Stimulated activated CD4-positive, alpha-beta T cell treated with anti-CD3 and anti-CD28 coated beads, TNF-alpha, amount 100 ng/mL, for 24 hours (primary cell): ENCODE measurements at regions not wholly inside any gene's neighbourhood (a gene's known extent, or its start where the extent isn't known, plus 50 kb on each side); places are given as distances from the start of the nearest gene placed in this dataset.
"Not testable (repeated sequence)": the region's sequence is repeated elsewhere in the genome, so short reads cannot be mapped to it uniquely, and the experiment has no call there.

Source experiments
- DNase-seq, 3 experiments: peaks; one replicate each; pipeline ENCODE4 v3.0.0-alpha.2; 2020; ENCODE audit warnings: low read depth in 3 of 3

DNA sequence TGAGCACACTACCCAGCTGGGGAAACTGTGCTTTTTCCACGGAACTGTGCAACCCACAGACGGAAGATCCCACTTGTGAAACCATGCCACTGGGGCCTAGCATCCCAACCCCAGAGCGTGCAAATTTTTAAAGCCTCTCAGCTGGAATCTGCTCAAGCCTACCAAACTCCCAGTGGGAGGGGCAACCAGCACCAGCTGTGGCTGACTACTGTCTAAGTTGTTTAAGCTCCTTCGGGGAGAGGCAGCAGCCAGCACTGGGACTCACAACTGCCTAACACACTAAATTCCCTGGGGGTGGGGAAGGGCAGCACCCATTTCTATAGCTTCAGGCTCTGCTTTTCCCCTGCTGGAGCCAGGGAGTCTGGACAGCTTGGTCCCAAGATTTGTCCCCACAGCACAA, 287.6 kb upstream of the MSX2 start:
- DNase-seq: no peak

DNA sequence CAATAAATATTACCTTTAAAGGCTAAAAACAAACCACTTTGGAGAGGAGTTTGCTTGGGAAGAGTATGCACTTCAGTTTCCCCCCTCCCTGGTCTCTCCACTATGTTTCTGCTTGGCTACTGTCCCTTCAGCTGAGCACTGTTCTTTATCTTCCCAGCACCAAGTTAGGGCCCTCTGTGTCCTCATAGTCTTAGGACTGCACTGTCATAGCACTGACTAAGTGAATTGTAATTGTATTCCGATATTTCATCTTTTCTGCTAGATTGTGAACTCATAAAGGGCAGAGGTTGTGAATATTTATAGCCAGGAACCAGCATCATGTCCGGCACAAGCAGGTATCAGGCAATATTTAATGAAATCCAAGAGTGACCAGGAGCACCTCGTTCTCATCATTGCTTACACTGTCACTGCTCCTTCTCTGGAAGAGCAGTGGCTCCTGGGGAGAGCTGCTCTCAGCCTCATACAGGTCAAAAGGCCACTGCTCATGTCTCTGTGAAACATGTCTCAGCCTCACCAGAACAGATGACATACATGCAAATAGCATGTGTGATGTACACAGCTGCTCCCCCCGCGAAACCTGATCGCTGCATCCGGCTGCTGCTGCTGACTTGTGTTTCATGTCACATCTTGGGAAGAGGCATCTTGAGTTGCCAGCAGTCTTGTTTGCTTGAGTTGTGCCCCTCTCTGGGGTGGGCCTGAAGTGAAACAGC, 279.7 kb upstream of the MSX2 start:
- no peak for DNase-seq

DNA sequence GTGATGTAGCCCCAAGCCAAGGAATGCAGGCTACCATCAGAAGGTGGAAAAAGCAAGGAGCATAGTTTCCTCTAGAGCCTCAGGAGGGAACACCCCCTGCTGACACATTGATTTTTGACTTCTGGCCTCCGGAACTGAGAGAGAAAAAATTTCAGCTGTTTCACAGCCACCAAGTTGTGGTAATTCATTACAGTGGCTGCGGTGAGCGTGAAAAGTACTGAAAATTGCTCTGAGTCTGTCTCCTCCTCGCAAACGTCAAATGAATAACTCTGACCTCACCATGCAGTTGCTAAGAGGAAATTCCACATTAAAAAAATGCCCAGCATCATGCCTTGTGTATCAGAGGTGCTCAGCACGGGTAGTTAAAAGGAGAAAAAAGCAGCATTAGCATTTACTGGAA, 277.9 kb upstream of the MSX2 start:
- no peak for DNase-seq

DNA sequence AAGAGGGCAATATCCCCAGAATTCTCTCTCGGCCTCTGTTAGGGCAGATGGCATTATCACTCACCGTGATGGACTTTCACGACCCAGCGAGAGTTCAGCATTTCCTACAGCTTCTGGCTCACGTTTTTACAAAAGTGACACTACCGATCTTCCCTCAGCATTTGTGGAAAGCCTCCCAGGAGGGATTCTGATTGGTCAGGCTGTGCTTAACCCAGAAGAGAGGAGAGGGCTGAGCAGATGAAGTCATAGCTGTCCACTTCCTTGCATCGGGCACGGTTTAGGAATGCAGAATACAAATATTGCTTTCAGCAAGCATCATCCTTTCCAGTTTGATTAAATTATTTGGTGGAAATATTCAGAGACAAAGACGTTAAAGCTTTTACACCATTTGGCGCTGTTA, 277.4 kb upstream of the MSX2 start:
- no peak for DNase-seq

DNA sequence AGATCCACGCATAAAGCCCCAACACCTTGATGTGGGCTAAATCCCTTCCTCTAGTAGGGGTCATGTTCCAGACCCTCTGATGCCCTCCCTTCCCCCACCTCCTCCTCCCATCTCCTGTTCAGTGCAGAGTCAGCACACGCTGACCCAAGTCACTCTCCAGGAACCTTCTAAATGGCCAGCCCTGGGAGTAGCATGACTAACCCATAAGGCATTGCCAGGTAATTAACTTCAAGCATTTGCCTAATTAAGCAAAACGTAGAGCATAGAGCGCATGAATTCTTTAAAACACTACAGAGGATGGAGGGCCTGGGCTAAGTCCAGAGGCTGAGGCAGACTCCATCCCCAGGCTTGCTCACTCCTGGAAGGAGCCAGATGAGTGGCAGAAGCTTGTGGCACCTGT, 276.3 kb upstream of the MSX2 start:
- no peak for DNase-seq

DNA sequence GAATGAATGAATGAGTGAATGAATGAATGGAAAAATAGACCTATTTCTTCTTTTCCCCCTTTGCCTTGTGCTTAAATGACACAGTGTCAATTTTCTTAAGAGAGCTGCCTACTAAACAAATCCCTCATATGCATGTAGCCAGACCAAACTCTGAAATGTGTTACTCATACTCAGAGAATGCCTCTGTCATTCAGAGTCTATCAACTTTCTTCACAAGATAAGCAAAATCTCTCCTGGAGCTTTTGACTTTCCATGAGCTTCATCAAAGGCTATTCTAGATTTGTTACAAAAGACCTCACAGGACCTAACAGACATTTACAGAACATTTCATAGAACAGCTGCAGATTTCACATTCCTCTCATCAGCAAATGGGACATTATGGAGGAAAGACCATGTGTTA, 275.7 kb upstream of the MSX2 start:
- no peak for DNase-seq

DNA sequence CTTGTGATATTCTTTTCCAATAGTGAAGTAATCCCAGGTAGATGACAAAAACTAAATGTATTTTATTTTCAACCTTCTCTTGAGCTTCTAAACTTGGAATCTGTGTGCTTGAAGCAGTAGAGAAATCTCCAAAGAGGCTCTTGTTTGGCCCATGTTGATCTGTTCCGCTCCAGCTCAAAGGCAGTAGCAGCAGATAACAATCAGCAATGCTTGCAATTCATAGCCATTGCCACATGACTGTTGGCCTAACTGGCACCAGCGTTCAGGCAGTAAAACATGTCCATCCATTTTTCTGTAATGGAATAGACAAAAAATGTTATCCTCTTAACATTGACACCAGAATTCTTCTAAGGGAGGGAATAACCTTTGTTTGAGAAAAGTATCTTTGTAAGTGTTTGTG, 270.7 kb upstream of the MSX2 start:
- DNase-seq: no peak

DNA sequence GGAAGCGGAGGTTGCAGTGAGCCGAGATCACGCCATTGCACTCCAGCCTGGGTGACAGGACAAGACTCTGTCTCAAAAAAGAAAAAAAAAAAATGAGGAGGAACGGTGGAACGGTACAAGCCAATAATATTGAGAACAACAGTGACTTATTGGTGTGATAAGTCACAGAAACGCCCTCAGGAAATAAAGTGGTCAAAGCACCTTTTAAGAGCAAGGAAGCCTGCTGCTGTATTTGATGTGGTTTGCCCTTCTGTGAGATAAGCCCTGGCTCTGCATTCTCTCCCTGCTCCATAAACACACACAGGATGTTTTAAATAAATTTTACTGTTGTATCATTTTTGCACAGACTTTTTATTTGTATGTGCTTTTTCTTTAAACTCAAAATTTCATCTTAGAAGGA, 269.9 kb upstream of the MSX2 start:
- no peak for DNase-seq

DNA sequence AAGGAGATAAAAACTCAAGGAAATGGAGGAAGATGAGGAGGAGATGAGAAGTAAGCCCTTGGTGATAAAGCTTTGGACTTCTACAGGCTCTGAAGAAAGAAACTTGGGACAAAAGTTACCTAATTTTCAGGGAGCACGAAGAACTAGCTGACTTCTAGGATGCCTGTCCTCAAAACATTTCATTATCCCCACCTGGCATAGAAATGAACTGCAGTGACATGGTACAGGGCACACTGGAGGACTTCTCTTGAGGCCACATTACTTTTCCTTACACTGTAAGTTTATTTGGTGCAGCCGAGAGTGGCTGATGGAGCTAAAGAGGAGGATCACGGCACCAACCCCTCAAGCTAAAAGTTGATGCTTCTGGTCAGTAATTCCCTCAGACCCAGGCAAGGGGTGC, 269.5 kb upstream of the MSX2 start:
- no peak for DNase-seq

DNA sequence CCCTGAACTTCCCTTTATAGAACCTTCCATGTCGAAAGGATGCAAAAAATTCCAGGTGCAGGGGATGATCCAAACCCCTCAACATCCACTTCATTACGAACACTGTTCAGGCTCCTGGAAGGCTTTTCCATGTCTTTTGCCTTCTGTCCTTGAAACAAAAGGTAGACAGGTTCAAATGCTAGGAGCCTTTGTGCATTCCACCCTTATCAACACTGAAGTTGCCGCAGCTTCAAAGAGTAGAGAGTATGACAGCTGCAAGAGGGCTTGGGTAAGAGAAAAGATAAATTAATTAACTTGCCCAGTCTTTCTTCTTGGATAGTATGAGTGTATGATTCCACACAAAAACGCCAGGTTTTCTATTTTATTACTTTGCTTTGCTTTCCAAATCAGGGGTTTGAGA, 269.1 kb upstream of the MSX2 start:
- DNase-seq: no peak

DNA sequence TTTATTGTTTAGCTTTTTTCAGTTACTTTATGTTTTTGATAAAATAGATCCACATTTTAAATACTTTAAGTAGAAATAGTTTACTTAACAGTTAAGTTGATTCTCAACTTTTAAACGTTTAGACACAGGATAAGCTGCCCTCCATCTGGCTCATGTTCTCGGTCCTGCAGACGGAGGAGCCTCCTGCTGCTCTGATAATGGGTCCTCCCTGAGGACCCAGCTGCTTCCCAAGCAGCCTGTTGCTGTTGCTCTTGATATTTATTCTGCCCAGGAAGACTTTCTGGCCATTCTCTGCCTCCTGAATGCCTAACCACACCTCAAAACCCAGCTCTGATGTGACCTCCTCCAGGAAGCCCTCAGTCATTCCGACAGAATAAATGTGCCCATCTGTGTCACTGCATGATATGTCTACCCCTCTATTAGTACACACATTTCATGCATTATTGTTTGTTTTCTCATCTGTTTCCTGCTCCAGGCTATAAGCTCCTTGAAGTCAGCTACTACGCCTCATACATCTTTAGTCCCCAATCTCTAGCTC, 267.2 kb upstream of the MSX2 start:
- DNase-seq: no peak

DNA sequence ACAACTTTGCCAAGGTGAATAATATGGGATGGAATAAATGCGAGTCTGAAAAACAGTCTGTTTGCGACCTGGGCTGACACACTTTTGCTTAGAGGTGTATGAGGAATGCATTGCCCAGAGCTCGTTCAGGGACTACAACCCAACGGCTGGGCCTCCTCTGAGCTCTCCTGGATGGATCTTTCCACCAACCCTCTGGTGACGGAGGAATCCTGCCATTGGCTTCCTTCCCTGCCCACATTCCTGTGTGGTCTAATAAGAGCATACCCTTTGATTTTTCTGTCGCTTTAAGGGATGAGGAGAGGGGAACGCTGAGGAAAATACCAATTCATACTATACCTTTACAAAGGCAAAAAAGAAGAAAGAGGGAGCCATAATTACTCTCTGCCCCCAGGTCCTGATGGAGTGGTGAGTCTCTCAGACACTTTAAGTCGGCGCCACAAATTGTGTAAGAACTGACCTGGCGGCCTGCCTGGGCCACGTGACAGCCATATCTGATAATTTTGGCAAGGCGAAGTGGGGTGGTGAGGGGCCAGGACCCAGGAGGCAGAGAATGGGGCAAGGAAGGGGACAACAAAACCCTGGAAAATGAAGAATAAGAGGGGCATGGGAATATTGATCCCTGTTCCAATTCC, 265.2 kb upstream of the MSX2 start:
- DNase-seq: no peak

DNA sequence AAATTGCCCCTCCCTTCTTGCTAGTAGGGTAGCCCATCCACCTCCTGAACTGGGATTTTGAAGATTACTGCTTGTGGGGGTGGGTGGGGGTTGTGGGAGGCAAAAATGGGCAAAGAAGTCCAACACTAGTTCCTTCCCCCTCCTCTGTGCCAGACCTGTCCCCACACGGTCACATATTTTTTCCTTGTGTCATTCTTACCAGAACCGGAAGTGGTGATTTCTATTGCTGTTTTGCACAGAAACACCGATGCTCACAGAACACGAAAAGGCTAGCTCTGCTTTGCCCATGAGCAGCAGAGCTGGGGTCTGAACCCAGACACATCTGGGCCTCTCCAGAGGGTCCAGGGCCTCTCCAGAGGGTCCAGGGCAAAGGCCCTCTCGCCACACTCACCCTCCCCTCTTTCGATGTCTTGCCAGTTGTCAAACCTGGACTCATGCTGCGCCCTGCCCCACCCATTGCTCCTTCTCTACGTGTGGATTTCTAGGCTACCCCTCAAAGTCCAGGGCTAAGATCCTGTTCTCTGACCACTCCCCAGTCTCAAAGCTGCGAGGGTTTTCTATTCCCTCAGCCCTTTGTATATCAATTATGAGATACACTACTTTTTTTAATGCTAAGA, 264.4 kb upstream of the MSX2 start:
- DNase-seq: no peak

DNA sequence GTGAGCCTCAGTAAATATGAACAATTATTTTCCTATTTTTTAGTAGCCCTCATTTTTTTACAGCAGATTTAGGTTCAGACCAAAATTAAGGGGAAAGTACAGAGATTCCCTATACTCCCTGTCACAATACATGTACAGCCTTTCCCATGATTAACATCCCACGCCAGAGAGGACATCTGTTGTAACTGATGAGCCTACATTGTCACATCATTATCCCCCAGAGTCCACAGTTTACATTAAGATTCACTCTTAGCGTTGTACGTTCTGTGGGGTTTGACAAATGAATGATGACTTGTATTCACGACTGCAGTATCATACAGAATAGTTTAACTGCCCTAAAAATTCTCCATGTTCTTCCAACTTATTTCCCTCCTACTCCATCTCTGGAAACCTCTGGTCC, 262.3 kb upstream of the MSX2 start:
- no peak for DNase-seq

DNA sequence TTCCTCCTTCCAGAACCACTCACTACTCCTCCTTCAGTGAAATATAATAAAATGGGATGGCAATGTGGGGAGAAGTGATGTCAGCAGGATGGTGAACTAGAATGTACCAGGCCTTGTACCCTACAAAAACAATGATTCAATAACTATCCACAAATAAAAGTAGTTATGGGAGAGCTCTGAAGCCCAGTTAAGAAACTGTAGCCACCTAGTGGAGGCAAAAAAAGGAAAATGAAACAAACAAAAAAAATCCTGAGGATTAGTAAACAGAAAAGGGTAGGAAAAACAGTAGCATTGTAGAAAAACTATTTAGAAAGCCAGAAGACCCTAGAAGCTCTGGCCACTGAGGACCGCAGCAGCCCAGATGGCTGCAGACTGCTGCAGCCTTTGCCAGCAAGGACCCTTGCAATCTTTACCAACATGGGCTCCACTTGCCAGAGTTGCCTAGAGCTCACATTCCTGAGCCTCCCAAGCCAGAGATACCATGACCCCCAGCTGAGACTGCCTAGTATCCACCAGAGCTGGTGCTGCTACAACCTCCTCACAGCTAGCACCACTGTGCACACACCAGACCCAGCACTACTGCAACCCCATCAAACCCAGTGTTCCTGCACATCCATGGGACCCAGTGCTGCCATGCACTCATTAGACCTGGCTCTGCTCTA, 259.7 kb upstream of the MSX2 start:
- DNase-seq: no peak

DNA sequence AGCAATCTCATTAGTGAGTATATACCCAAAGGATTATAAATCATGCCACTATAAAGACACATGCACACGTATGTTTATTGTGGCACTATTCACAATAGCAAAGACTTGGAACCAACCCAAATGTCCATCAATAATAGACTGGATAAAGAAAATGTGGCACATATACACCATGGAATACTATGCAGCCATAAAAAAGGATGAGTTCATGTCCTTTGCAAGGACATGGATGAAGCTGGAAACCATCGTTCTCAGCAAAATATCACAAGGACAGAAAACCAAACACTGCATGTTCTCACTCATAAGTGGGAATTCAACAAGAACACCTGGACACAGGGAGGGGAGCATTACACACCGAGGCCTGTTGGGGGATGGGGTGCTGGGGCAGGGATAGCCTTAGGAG, 252.9 kb upstream of the MSX2 start:
- not testable (repeated sequence) for DNase-seq

DNA sequence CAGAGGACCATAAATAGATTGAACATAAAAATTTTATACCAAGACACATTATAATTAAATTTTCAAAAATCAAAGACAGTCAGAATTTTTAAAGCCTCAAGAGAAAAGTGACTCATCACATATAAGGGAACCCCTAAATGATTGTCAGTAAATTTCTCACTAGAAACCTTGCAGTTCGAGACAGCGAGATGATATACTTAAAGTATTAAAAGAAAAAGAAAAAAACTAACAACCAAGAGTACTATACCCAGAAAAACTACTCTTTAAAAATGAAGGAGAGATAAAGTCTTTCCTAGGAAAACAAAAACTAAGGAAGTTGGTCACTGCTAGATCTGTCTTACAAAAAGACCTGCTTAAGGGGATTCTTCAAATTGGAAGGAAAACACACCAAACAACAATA, 251.4 kb upstream of the MSX2 start:
- DNase-seq: no peak

DNA sequence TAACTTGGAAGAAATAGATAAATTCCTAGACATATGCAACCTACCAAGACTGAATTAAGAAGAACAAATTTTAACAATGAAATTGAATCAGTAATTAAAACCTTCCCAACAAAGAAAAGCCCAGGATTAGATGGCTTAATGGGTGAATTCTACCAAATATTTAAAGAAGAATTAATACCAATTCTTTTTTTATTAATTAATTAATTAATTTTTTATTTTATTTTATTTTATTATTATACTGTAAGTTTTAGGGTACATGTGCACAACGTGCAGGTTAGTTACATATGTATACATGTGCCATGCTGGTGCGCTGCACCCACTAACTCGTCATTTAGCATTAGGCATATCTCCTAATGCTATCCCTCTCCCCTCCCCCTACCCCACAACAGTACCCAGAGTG, 248.4 kb upstream of the MSX2 start:
- not testable (repeated sequence) for DNase-seq

DNA sequence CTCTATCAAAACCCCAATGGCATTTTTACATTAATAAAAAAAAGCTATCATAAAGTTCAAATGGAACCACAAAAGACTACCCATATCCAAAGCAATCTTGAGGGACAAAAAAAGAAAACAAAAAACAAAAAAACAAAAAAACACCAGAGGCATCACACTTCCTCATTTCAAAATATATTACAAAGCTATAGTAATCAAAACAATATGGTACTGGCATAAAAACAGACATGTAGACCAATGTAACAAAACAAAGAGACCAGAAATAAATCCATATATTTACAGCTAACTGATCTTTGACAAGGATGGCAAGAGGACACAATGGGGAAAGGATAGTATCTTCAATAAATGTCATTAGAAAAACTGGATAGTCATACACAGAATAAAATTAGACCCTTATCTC, 245.1 kb upstream of the MSX2 start:
- DNase-seq: no peak

DNA sequence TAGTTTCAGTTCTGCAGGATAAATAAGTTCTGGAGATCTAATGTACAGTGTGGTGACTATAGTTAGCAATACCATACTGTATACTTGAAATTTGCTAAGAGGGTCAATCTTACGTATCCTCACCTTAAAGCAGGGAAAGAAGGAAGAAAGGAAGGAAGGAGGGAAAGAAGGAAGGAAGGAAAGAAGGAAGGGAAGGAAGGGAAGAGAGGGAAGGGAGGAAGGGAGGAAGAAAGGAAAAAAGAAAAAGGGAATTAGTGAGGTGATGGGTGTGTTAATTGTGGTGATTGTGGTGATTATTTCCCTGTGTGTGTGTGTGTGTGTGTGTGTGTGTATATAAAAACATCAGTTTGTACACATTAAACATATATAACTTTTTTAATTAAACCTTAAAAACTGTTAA, 242.6 kb upstream of the MSX2 start:
- no peak for DNase-seq

DNA sequence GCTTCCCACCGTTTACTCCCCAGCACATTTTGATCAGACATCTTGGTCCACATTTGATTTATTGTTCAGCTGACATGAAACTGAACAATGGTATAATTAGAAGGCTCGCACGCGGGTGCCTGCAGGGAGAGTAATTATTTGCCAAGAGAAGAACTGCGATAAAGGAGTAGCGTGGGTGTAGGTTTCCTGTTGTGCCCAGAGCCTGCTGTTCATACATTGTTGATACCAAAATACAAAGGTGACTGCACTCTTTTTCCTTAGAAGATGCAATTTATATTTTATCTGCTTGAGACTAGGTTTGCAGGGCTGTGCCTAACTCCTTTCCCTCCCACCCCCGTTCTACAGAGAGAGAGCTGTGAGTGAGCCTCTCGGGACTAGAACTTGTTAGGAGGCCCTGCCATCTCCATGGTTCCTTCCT, 241.8 kb upstream of the MSX2 start:
- DNase-seq: no peak

DNA sequence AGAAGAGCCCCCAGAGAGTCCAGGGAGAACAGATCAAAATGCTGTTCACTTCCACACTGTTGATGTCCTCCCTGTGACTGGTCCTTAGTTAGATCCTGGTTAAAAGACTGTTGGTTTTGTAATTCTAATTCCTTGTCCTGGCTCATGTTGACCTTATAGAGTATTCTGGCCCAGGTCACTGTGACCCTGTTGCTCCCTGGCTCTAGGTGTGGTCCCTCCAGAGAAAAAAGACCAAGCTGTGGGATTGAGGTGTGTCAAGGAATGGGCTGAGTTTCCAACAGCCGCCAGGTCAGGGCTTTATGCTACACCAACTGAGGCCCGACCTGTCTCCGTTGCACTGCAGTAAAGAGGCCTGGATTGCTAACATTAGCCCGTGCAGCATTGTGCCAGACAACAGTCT, 241.0 kb upstream of the MSX2 start:
- no peak for DNase-seq

DNA sequence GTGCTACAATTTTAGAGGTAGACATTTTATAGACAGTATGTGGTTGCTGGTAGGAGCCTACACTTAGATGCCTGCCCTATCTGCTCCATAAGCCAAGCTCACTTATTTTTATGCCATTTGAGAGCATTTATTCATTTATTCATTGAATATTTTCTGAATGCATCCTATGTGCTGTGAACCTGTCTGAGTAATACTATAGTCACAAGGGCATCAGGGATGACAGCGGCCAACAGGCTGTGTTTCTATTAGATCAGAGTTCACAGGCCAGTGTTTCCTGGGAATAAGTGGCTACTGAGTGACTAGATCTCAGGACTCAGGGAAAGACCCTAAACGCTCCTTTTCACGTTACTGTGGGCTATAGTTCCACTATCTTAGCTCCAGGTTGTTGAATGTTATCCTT, 235.2 kb upstream of the MSX2 start:
- DNase-seq: no peak
